ENCODE measurements at regions not wholly inside any gene's neighbourhood (a gene's known extent, or its start where the extent isn't known, plus 50 kb on each side); places are given as distances from the start of the nearest gene placed in this dataset.

DNA sequence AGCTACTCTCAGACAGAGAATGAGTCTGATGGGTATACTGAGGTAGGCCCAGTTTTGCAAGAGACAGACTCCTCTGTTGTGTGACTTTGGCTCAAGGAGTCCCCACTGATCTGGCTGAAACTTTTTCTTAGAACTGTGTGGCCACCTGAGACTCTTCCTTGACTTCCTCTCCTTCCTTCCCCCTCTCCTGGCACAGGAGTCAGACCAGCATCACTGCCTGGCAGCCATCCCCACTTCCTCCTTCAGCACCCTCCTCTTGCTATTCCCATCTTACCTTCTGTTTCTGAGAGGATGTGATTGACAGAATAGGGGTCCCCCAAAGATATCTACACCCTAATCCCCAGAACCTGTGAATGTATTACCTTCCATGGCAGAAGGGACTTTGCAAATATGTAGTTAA is 351.1 kb downstream of the MN1 start:
- Histone ChIP-seq H3K36me3 (no peaks in the 10 kb centered on the region), H3K9me3 (peaks cover 0 to 7% (median 0%) of the 10 kb centered on the region in 4 donors), H3K27ac (no peak overlapping the region), H3K4me1 (no peaks in the 10 kb centered on the region), H3K27me3 (no peaks in the 10 kb centered on the region), H3K4me3 (no peak overlapping the region)
- TF ChIP-seq, protein P1, sequence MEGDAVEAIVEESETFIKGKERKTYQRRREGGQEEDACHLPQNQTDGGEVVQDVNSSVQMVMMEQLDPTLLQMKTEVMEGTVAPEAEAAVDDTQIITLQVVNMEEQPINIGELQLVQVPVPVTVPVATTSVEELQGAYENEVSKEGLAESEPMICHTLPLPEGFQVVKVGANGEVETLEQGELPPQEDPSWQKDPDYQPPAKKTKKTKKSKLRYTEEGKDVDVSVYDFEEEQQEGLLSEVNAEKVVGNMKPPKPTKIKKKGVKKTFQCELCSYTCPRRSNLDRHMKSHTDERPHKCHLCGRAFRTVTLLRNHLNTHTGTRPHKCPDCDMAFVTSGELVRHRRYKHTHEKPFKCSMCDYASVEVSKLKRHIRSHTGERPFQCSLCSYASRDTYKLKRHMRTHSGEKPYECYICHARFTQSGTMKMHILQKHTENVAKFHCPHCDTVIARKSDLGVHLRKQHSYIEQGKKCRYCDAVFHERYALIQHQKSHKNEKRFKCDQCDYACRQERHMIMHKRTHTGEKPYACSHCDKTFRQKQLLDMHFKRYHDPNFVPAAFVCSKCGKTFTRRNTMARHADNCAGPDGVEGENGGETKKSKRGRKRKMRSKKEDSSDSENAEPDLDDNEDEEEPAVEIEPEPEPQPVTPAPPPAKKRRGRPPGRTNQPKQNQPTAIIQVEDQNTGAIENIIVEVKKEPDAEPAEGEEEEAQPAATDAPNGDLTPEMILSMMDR (IDR thresholded peaks at IDR 0.05): no peak
- no peak for TF ChIP-seq POLR2A (IDR thresholded peaks at IDR 0.05)
- DNase-seq: no peak

DNA sequence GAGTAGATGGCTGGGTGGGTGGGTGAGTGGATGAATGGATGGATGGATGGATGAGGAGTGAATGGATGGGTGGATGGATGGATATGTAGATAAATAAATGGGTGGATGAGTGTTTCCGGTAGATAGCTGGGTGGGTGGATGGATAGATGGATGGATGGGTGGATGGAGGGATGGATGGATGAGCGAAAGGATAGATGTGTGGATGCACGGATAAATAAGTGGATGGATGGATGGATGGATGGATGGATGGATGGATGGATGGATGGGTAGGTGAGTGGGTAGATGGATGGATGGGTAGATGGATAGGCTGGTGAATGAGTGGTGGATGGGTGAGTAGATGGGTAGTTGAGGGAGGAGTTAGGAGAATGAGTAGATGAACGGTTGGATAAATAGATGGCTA is 349.3 kb downstream of the MN1 start:
- no peak overlapping the region for H3K27ac ChIP-seq
- H3K9me3 ChIP-seq: peaks cover 0 to 7% (median 0%) of the 10 kb centered on the region in 4 donors
- no peaks in the 10 kb centered on the region for H3K27me3 ChIP-seq
- H3K4me1 ChIP-seq: no peaks in the 10 kb centered on the region
- no peak overlapping the region for H3K4me3 ChIP-seq
- H3K36me3 ChIP-seq: no peaks in the 10 kb centered on the region
- no peak for DNase-seq
- no peak for TF ChIP-seq POLR2A (IDR thresholded peaks at IDR 0.05)
- TF ChIP-seq, protein P1 (IDR thresholded peaks at IDR 0.05): no peak

DNA sequence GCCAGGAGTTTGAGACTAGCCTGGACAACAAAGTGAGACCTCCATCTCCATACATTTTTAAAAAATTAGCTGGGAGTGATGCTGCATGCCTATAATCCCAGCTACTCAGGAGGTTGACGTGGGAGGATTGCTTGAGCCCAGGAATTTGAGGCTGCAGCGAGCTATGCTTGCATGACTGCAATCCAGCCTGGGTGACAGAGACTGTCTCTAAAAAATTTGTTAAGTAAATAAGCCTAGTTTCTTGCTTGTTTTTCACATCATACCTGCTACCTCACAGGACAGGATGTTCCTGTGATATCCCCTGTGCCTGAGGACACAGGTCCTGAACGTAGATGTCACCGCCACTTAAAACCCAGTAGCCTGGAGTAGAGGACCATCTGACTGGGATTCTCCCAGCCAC is 348.6 kb downstream of the MN1 start:
- no peak overlapping the region for H3K4me3 ChIP-seq
- no peaks in the 10 kb centered on the region for H3K4me1 ChIP-seq

DNA sequence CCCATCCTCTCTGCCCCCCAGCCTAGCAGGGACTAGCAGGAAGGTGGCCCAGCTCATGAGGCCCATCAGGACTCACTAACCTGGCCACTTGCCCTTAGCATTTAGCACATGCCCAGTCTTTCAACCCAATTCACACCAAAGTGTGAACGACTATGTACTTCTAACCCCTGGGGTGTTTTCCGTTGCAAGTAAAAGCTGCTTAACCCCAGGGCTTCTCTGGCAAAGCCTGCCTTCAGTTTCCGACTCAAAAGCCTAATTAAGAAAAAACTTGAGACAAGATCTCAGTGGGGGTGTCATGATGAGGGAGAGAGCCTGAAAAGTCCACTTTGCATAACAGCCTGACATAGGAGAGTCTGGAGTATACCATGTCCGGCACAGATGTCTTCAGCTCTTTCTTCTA is 347.8 kb downstream of the MN1 start:
- no peak for DNase-seq
- H3K27ac ChIP-seq: no peak overlapping the region
- H3K27me3 ChIP-seq: no peaks in the 10 kb centered on the region
- TF ChIP-seq POLR2A (IDR thresholded peaks at IDR 0.05): no peak
- TF ChIP-seq, protein P1 (IDR thresholded peaks at IDR 0.05): no peak
- no peaks in the 10 kb centered on the region for H3K36me3 ChIP-seq
- no peaks in the 10 kb centered on the region for H3K4me1 ChIP-seq
- no peak overlapping the region for H3K4me3 ChIP-seq
- peaks cover 0 to 7% (median 0%) of the 10 kb centered on the region in 4 donors for H3K9me3 ChIP-seq

More for the DNA sequence above, 348.6 kb downstream of the MN1 start:
- Histone ChIP-seq H3K27ac (no peak overlapping the region), H3K9me3 (peaks cover 0 to 7% (median 0%) of the 10 kb centered on the region in 4 donors), H3K36me3 (no peaks in the 10 kb centered on the region), H3K27me3 (no peaks in the 10 kb centered on the region)
- TF ChIP-seq, protein P1 (IDR thresholded peaks at IDR 0.05): no peak
- TF ChIP-seq POLR2A (IDR thresholded peaks at IDR 0.05): no peak
- DNase-seq: no peak

DNA sequence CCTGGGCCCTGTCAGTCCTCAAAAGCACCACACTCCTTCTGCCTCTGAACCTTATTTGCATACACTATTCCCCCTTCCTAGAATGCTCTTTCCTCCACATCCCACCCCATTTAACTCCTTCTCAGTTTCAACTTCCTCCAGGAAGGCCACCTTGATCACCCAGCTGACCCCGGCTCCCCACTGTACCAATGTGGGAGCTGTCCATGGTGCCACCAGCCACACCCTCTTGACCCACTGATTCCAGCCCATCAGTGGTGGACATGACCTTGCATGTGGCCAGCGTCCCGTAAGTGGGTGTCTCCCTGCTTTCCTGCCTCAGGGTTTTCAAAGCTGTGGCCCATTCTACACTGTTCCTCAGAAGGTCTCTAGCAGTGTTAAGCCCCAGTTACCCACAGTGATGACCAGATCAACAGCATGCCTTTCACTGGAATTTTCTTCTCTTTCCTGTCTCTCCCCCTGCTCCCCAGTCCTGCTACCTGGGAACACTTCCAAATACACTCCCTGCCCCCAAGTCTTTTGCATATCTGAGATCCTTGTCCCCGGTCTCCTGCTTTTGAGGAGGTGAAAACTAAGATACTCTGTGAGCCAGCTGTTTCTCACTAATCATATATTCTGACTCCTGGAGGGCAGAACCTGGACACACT is 346.6 kb downstream of the MN1 start:
- TF ChIP-seq, protein P1 (IDR thresholded peaks at IDR 0.05): no peak
- TF ChIP-seq POLR2A (IDR thresholded peaks at IDR 0.05): no peak
- no peak overlapping the region for H3K27ac ChIP-seq
- H3K27me3 ChIP-seq: no peaks in the 10 kb centered on the region
- H3K4me3 ChIP-seq: no peak overlapping the region
- H3K4me1 ChIP-seq: no peaks in the 10 kb centered on the region
- peaks cover 0 to 6% (median 0%) of the 10 kb centered on the region in 4 donors for H3K9me3 ChIP-seq
- no peak for DNase-seq
- H3K36me3 ChIP-seq: no peaks in the 10 kb centered on the region

Measured in Peyer's patch (tissue), 4 donors.